Lung (tissue), 11 donors: ENCODE measurements at regions not wholly inside any gene's neighbourhood (a gene's known extent, or its start where the extent isn't known, plus 50 kb on each side); places are given as distances from the start of the nearest gene placed in this dataset.

Experiments used
- ATAC-seq: fragments of 200-7000 bp; cut with Tn5 transposase; one replicate; pipeline ENCODE4 v1.9.1; 2020; ENCODE audit warnings: moderate number of reproducible peaks; ENCODE audit not compliant: insufficient read depth, low FRiP score
- DNase-seq, 3 donors: peaks; one replicate each; pipeline ENCODE4 v3.0.0-alpha.2; 2013 to 2017
- H3K27ac ChIP-seq, 2 donors: one replicate each; pipeline ENCODE4 v1.5.1; 2013; ENCODE audit warnings: mild to moderate bottlenecking in 2 of 2, moderate library complexity in 2 of 2, control low read depth in 1 of 2, inconsistent platforms in 1 of 2, low read depth in 1 of 2, low read length in 1 of 2
- H3K27me3 ChIP-seq, 3 donors: one replicate each; pipeline ENCODE4 v1.5.1; 2013; ENCODE audit warnings: low read length in 2 of 3; ENCODE audit not compliant: control insufficient read depth in 3 of 3, insufficient read depth in 3 of 3
- H3K36me3 ChIP-seq, 4 donors: one replicate each; pipeline ENCODE4 v1.5.1; 2013; ENCODE audit warnings: low read length in 4 of 4, mild to moderate bottlenecking in 1 of 4, moderate library complexity in 1 of 4; ENCODE audit not compliant: control insufficient read depth in 4 of 4, insufficient read depth in 4 of 4
- H3K4me1 ChIP-seq, 5 donors: one replicate each; pipeline ENCODE4 v1.5.1; 2013; ENCODE audit warnings: low read length in 5 of 5, mild to moderate bottlenecking in 2 of 5, moderate library complexity in 1 of 5; ENCODE audit not compliant: control insufficient read depth in 5 of 5, insufficient read depth in 5 of 5
- H3K4me3 ChIP-seq: one replicate; pipeline ENCODE4 v1.5.1; 2013; ENCODE audit warnings: mild to moderate bottlenecking, control low read depth, moderate library complexity
- H3K9ac ChIP-seq, 2 donors: one replicate each; pipeline ENCODE4 v1.5.1; 2013; ENCODE audit warnings: low read length in 2 of 2, control low read depth in 1 of 2; ENCODE audit not compliant: insufficient read depth in 1 of 2
- H3K9me3 ChIP-seq, 4 donors: one replicate each; pipeline ENCODE4 v1.5.1; 2013; ENCODE audit warnings: low read length in 3 of 4, mild to moderate bottlenecking in 1 of 4, moderate library complexity in 1 of 4; ENCODE audit not compliant: control insufficient read depth in 4 of 4, insufficient read depth in 3 of 4
- CTCF ChIP-seq: IDR thresholded peaks from 2 replicates; pipeline ENCODE4 v1.5.1; 2012; ENCODE audit warnings: mild to moderate bottlenecking; ENCODE audit errors: control extremely low read depth, extremely low read depth
- WGBS, 2 donors: extraction: QIAGEN DNeasy Blood & Tissue Kit; methylation state at CpG; one replicate each; pipeline ENCODE4 v1.1.7; 2013; 5-methylcytosine and 5-hydroxymethylcytosine counted together
- donor health status: control.
- donor health status: control.
- donor health status: Bipolar disorder and iron deficiency.
- donor health status: healthy.
- donor health status: DM: yes; HTN: yes; CAD: no.

- H3K27ac ChIP-seq, result no peak overlapping the region
- no peaks in the 10 kb centered on the region for H3K27me3 ChIP-seq
- DNase-seq (no peak), ATAC-seq (no peak)
- WGBS, 2 donors, result 66 to 75% methylated on average over 3 of the region's 3 CpGs
- H3K4me1 ChIP-seq, result no peaks in the 10 kb centered on the region
- H3K4me3 ChIP-seq, result no peak overlapping the region
- no peak for TF ChIP-seq CTCF
- no peaks in the 10 kb centered on the region for H3K36me3 ChIP-seq
- H3K9me3 ChIP-seq, result no peaks in the 10 kb centered on the region
- H3K9ac ChIP-seq, result no peak overlapping the region
Observed at GRCh38 chr4:156503119-156503518, 468.5 kb downstream of the PDGFC start.

- H3K27me3 ChIP-seq, result no peaks in the 10 kb centered on the region
- H3K27ac ChIP-seq, result no peak overlapping the region
Observed at GRCh38 chr4:156501962-156502361, 469.6 kb downstream of the PDGFC start.

GRCh38 chr4:156499684-156500083, 471.9 kb downstream of the PDGFC start:
- no peaks in the 10 kb centered on the region for H3K9me3 ChIP-seq
- no peaks in the 10 kb centered on the region for H3K27me3 ChIP-seq
- H3K36me3 ChIP-seq, result no peaks in the 10 kb centered on the region
- no peak overlapping the region for H3K4me3 ChIP-seq
- H3K27ac ChIP-seq, result no peak overlapping the region
- 95 to 97% methylated on average over 2 of the region's 2 CpGs for WGBS, 2 donors
- no peaks in the 10 kb centered on the region for H3K4me1 ChIP-seq
- no peak for TF ChIP-seq CTCF
- DNase-seq (no peak), ATAC-seq (no peak)
- no peak overlapping the region for H3K9ac ChIP-seq

More at GRCh38 chr4:156501962-156502361, 469.6 kb downstream of the PDGFC start:
- TF ChIP-seq CTCF, result no peak
- Histone ChIP-seq H3K4me1 (no peaks in the 10 kb centered on the region), H3K4me3 (no peak overlapping the region), H3K9ac (no peak overlapping the region), H3K36me3 (no peaks in the 10 kb centered on the region), H3K9me3 (no peaks in the 10 kb centered on the region)
- DNase-seq, result no peak
- no peak for ATAC-seq

- Histone ChIP-seq H3K9ac (no peak overlapping the region), H3K4me3 (no peak overlapping the region), H3K9me3 (no peaks in the 10 kb centered on the region), H3K27ac (no peak overlapping the region), H3K36me3 (no peaks in the 10 kb centered on the region), H3K27me3 (no peaks in the 10 kb centered on the region), H3K4me1 (no peaks in the 10 kb centered on the region)
- no peak for ATAC-seq
- no peak for TF ChIP-seq CTCF
- 91 to 94% methylated on average over 6 of the region's 6 CpGs for WGBS, 2 donors
- no peak for DNase-seq
Observed at GRCh38 chr4:156497486-156497885, 474.1 kb downstream of the PDGFC start.
